H1 (cell line): ENCODE measurements at regions not wholly inside any gene's neighbourhood (a gene's known extent, or its start where the extent isn't known, plus 50 kb on each side); places are given as distances from the start of the nearest gene placed in this dataset.

ENCODE experiments used
- CTCF ChIA-PET: fragments of 300-600 bp; sonication (Branson Sonifier 250); formaldehyde crosslinking; loops from one replicate; lab custom pipeline; 2021; ENCODE audit not compliant: partially characterized antibody; lab: Charles Lee
- POLR2A ChIA-PET: fragments of 300-600 bp; sonication (Branson Sonifier 250); formaldehyde crosslinking; loops from one replicate; lab custom pipeline; 2021; ENCODE audit warnings: inconsistent platforms; ENCODE audit not compliant: partially characterized antibody; lab: Charles Lee
- DNase-seq, 2 experiments: peaks; one replicate each; pipeline versions ENCODE4 v3.0.0 to v3.0.0-alpha.2; 2010 to 2022; ENCODE audit warnings: low spot score in 2 of 2, low read depth in 1 of 2, mixed read lengths in 1 of 2
- FAIRE-seq: peaks from 2 replicates; lab custom pipeline; 2011; peaks lifted over from hg19 to GRCh38; lab: Jason Lieb, UNC
- H2AFZ ChIP-seq: 2 replicates; pipeline ENCODE4 v1.8.1; 2012; ENCODE audit warnings: low read length, inconsistent platforms
- H2AK5ac ChIP-seq: 2 replicates; pipeline ENCODE4 v1.6.1; 2013; ENCODE audit warnings: low read depth, low read length
- H2BK120ac ChIP-seq: replicated peaks from 2 replicates; pipeline ENCODE3; 2013; ENCODE audit warnings: low read depth, low read length, inconsistent platforms
- H2BK12ac ChIP-seq: 2 replicates; pipeline ENCODE4 v1.6.1; 2013; ENCODE audit warnings: low read depth, low read length
- H2BK15ac ChIP-seq: 2 replicates; pipeline ENCODE4 v1.6.1; 2013; ENCODE audit warnings: low read length
- H2BK20ac ChIP-seq: 2 replicates; pipeline ENCODE4 v1.6.1; 2013; ENCODE audit warnings: low read length
- H2BK5ac ChIP-seq: 2 replicates; pipeline ENCODE4 v1.6.1; 2013; ENCODE audit warnings: low read depth, low read length
- H3K14ac ChIP-seq: 2 replicates; pipeline ENCODE4 v1.6.1; 2013; ENCODE audit warnings: inconsistent platforms; ENCODE audit not compliant: insufficient read length
- H3K18ac ChIP-seq: 2 replicates; pipeline ENCODE4 v1.6.1; 2013; ENCODE audit warnings: low read length; ENCODE audit errors: extremely low read depth
- H3K23ac ChIP-seq: 2 replicates; pipeline ENCODE4 v1.6.1; 2013; ENCODE audit warnings: inconsistent platforms; ENCODE audit not compliant: insufficient read length
- H3K23me2 ChIP-seq: 2 replicates; pipeline ENCODE4 v1.6.1; 2013; ENCODE audit warnings: low read depth, low read length
- H3K27ac ChIP-seq: 2 replicates; pipeline ENCODE4 v1.6.1; 2011; ENCODE audit warnings: low read depth, low read length, inconsistent platforms
- H3K27me3 ChIP-seq, 4 experiments: replicated peaks in 1 of 4; 1 replicate in 1 of 4; 2 replicates in 3 of 4; pipeline versions ENCODE4 v1.6.1 to v1.8.1; 2011 to 2013; ENCODE audit warnings: low read length in 3 of 4, mild to moderate bottlenecking in 3 of 4, inconsistent platforms in 2 of 4, mixed read lengths in 2 of 4, moderate library complexity in 1 of 4; ENCODE audit not compliant: control insufficient read depth in 3 of 4, insufficient read depth in 3 of 4; ENCODE audit errors: extremely low read depth in 1 of 4
- H3K36me3 ChIP-seq, 4 experiments: 2 replicates each; pipeline versions ENCODE4 v1.6.1 to v1.8.1; 2011 to 2013; ENCODE audit warnings: mild to moderate bottlenecking in 4 of 4, low read length in 3 of 4, moderate library complexity in 2 of 4, control low read depth in 1 of 4, inconsistent platforms in 1 of 4; ENCODE audit not compliant: insufficient read depth in 4 of 4, control insufficient read depth in 2 of 4
- H3K4ac ChIP-seq: replicated peaks from 2 replicates; pipeline ENCODE3; 2013; ENCODE audit warnings: low read length, low read depth, mixed read lengths, inconsistent platforms; ENCODE audit not compliant: insufficient read length
- H3K4me1 ChIP-seq, 4 experiments: replicated peaks in 1 of 4; 1 replicate in 1 of 4; 2 replicates in 3 of 4; pipeline versions ENCODE4 v1.6.1 to v1.8.1; 2011 to 2013; ENCODE audit warnings: low read length in 3 of 4, inconsistent platforms in 2 of 4, mixed read lengths in 1 of 4; ENCODE audit not compliant: insufficient read depth in 4 of 4, control insufficient read depth in 3 of 4
- H3K4me2 ChIP-seq, 2 experiments: 2 replicates each; pipeline versions ENCODE4 v1.6.1 to v1.8.1; 2011 to 2013; ENCODE audit warnings: low read depth in 2 of 2, low read length in 2 of 2, control low read depth in 1 of 2, inconsistent platforms in 1 of 2, mild to moderate bottlenecking in 1 of 2; ENCODE audit not compliant: insufficient read depth in 1 of 2
- H3K4me3 ChIP-seq, 4 experiments: fragments of 200-600, 300-600 bp in 1 of 4; sonication (generic), shearing (Covaris generic), sonication (Bioruptor Twin) in 1 of 4; 2 replicates each; pipeline versions ENCODE4 v1.5.1 to v1.8.1; 2011 to 2016; ENCODE audit warnings: low read length in 4 of 4, low read depth in 3 of 4, control low read depth in 2 of 4, inconsistent platforms in 2 of 4, mild to moderate bottlenecking in 2 of 4, mixed read lengths in 1 of 4, moderate library complexity in 1 of 4; ENCODE audit not compliant: insufficient read depth in 2 of 4; ENCODE audit errors: extremely low read depth in 1 of 4
- H3K56ac ChIP-seq: replicated peaks from 2 replicates; pipeline ENCODE3; 2013; ENCODE audit warnings: low read depth, mild to moderate bottlenecking, mixed read lengths, low read length, inconsistent platforms; ENCODE audit not compliant: insufficient read length
- H3K79me1 ChIP-seq: 2 replicates; pipeline ENCODE4 v1.6.1; 2013; ENCODE audit warnings: low read depth, low read length, control low read depth
- H3K79me2 ChIP-seq, 2 experiments: 2 replicates each; pipeline versions ENCODE4 v1.6.1 to v1.8.1; 2012 to 2013; ENCODE audit warnings: low read length in 2 of 2, mild to moderate bottlenecking in 2 of 2, inconsistent platforms in 1 of 2; ENCODE audit not compliant: insufficient read depth in 2 of 2, control insufficient read depth in 1 of 2
- H3K9ac ChIP-seq, 4 experiments: replicated peaks in 1 of 4; 1 replicate in 1 of 4; 2 replicates in 3 of 4; pipeline versions ENCODE4 v1.6.1 to v1.8.1; 2011 to 2013; ENCODE audit warnings: low read depth in 3 of 4, low read length in 3 of 4, control low read depth in 2 of 4, mild to moderate bottlenecking in 2 of 4, moderate library complexity in 2 of 4, inconsistent platforms in 1 of 4; ENCODE audit errors: extremely low read depth in 1 of 4
- H3K9me3 ChIP-seq, 2 experiments: 2 replicates each; pipeline versions ENCODE4 v1.6.1 to v1.8.1; 2012 to 2013; ENCODE audit warnings: mild to moderate bottlenecking in 2 of 2, moderate library complexity in 2 of 2, control low read depth in 1 of 2, inconsistent platforms in 1 of 2, low read depth in 1 of 2, low read length in 1 of 2, mixed read lengths in 1 of 2; ENCODE audit not compliant: insufficient read depth in 2 of 2
- H4K20me1 ChIP-seq, 2 experiments: replicated peaks in 1 of 2; 2 replicates each; pipeline versions ENCODE3 to v1.8.1; 2011 to 2013; ENCODE audit warnings: inconsistent platforms in 2 of 2, low read length in 2 of 2, mild to moderate bottlenecking in 1 of 2; ENCODE audit not compliant: insufficient read depth in 2 of 2, control insufficient read depth in 1 of 2
- H4K5ac ChIP-seq: 2 replicates; pipeline ENCODE4 v1.6.1; 2013; ENCODE audit warnings: low read length, low read depth, mixed read lengths, inconsistent platforms; ENCODE audit not compliant: insufficient read length
- H4K8ac ChIP-seq: 2 replicates; pipeline ENCODE4 v1.8.0; 2013; ENCODE audit warnings: mild to moderate bottlenecking, moderate library complexity, low read length, inconsistent platforms; ENCODE audit not compliant: insufficient read depth; ENCODE audit errors: extremely low read depth
- H4K91ac ChIP-seq: replicated peaks from 2 replicates; pipeline ENCODE3; 2013; ENCODE audit warnings: low read length, mixed read lengths, inconsistent platforms; ENCODE audit not compliant: insufficient read length
- BACH1 ChIP-seq: IDR thresholded peaks from 2 replicates; pipeline ENCODE4 v1.6.1; 2012; ENCODE audit warnings: low read length, improper control_type of control experiment
- BRCA1 ChIP-seq: IDR thresholded peaks from 2 replicates; pipeline ENCODE4 v1.6.1; 2012; ENCODE audit warnings: low read depth, low read length, improper control_type of control experiment
- CHD1 ChIP-seq: IDR thresholded peaks from 2 replicates; pipeline ENCODE4 v1.6.1; 2012; ENCODE audit warnings: low read depth, low read length, improper control_type of control experiment
- GABPA ChIP-seq: IDR thresholded peaks from 2 replicates; pipeline ENCODE4 v1.6.1; 2011; ENCODE audit warnings: mild to moderate bottlenecking, low read length, moderate library complexity, borderline replicate concordance; ENCODE audit not compliant: insufficient read depth
- NANOG ChIP-seq: IDR thresholded peaks from 2 replicates; pipeline ENCODE4 v1.6.1; 2011; ENCODE audit warnings: low read length, low read depth, mild to moderate bottlenecking, inconsistent platforms; ENCODE audit not compliant: insufficient read depth, poor library complexity, severe bottlenecking
- SIRT6 ChIP-seq: IDR thresholded peaks from one replicate; pipeline ENCODE4 v1.7.1; 2012; ENCODE audit warnings: low read length, inconsistent platforms
- WGBS, 2 experiments: shearing (Covaris generic) in 1 of 2; methylation state at CpG; one replicate each; pipeline versions ENCODE4 v1.1.6 to v1.1.7; 2013 to 2015; ENCODE audit warnings: low lambda C conversion rate in 2 of 2, mixed read lengths in 2 of 2, inconsistent platforms in 1 of 2, low coverage in 1 of 2, missing lambda C conversion rate in 1 of 2; ENCODE audit not compliant: insufficient replicate concordance in 2 of 2, insufficient coverage in 1 of 2, insufficient read length in 1 of 2; ENCODE audit errors: extremely low coverage in 1 of 2, missing lambda C conversion rate in 1 of 2; 5-methylcytosine and 5-hydroxymethylcytosine counted together

DNA sequence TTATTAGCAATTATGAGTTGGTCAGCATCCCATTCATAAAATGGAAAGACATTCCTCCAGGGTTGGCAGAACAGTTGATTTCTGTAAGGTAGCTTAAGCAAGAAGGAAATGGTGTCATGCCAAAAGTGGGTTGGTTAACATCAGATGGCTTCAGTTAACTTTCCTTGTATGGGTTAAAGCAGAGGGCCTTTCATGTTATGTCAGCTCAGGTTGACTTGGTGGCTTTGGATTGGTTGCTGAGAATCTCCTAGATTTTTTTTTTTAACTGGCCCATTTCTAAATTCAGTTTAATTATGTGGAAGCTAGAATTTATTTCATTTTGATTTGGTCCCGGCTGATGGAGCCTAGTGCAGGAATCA is 87.8 kb downstream of the BBS10 start:
- Histone ChIP-seq H3K27me3 (no peaks in the 10 kb centered on the region), H2BK12ac (no peak overlapping the region), H3K56ac (no peak overlapping the region), H3K18ac (no peak overlapping the region), H2BK120ac (no peak overlapping the region), H3K79me1 (no peaks in the 10 kb centered on the region), H4K8ac (no peak overlapping the region), H3K23ac (no peak overlapping the region), H3K4me2 (no peak overlapping the region), H2BK5ac (no peak overlapping the region), H4K91ac (no peak overlapping the region), H2BK15ac (no peak overlapping the region), H3K9me3 (peaks cover 0 to 3% of the 10 kb centered on the region in 2 experiments; a peak in 1 of 4 replicates), H2BK20ac (no peak overlapping the region), H3K9ac (no peak overlapping the region), H3K36me3 (no peaks in the 10 kb centered on the region), H4K20me1 (no peaks in the 10 kb centered on the region), H3K4me1 (no peaks in the 10 kb centered on the region), H4K5ac (no peak overlapping the region), H2AK5ac (no peak overlapping the region), H3K4ac (no peak overlapping the region), H3K4me3 (no peak overlapping the region), H3K79me2 (no peaks in the 10 kb centered on the region), H3K27ac (no peak overlapping the region), H2AFZ (no peak overlapping the region), H3K23me2 (no peaks in the 10 kb centered on the region), H3K14ac (no peak overlapping the region)
- DNase-seq (no peak), FAIRE-seq (no peak)
- ChIA-PET POLR2A (no interaction called here), CTCF (interaction anchor here (0.6 to 0.7 kb wide), 3 partner anchors 11 to 949 kb away, joined by 3 read pairs; no protein-coding TSS in a partner anchor)
- TF ChIP-seq CHD1 (no peak), SIRT6 (no peak), NANOG (no peak), BRCA1 (no peak), BACH1 (no peak), GABPA (no peak)
- WGBS, 2 experiments = 69% methylated on average over 1 of the region's 1 CpG; no CpG with 5 or more reads in 1 of the 2 experiments
